Kasumi-1 (cell line): ENCODE measurements at regions not wholly inside any gene's neighbourhood (a gene's known extent, or its start where the extent isn't known, plus 50 kb on each side); places are given as distances from the start of the nearest gene placed in this dataset.
"Not testable (repeated sequence)": the region's sequence is repeated elsewhere in the genome, so short reads cannot be mapped to it uniquely, and the experiment has no call there.

ENCODE experiments used
- DNase-seq, 2 experiments: peaks; one replicate each; lab custom pipeline; 2025; lab: John Stamatoyannopoulos, UW

DNA sequence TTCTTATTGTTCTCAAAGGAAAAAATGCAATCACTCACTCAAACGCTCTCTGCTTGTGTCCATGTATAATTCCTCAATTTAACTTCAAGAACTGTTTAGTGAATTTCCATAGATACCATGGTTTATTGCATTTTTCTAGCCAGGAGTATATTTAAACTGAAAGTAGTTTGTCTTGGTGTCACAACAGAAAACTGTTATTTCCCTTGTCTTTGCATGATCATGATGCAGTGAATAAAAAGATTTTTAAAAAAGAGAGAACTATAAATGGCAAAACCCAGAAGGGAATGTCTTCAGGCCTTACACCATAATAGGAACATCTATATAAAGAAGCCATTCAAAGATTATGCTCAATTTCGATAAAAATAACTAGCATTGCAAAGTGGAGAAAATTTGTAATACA, 523.5 kb upstream of the ADGRL4 start:
- no peak for DNase-seq

DNA sequence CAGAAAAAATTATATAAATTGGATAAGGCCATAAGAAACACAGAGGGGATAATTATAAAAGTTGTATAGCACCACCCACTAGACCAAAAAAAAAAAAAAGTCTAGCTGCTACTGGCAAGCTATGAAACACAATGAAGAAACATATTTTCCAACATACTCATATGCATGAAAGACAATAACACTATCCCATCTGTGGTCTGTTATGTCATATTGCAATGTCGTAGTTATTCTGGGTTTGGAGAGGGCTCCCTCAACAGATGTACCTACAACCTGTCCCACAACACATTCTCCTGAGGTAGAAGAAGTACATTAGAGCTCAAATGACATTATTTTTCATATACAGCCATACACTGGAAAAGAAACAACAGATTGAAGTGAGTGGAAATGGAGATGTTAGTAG, 517.6 kb upstream of the ADGRL4 start:
- DNase-seq, result no peak

DNA sequence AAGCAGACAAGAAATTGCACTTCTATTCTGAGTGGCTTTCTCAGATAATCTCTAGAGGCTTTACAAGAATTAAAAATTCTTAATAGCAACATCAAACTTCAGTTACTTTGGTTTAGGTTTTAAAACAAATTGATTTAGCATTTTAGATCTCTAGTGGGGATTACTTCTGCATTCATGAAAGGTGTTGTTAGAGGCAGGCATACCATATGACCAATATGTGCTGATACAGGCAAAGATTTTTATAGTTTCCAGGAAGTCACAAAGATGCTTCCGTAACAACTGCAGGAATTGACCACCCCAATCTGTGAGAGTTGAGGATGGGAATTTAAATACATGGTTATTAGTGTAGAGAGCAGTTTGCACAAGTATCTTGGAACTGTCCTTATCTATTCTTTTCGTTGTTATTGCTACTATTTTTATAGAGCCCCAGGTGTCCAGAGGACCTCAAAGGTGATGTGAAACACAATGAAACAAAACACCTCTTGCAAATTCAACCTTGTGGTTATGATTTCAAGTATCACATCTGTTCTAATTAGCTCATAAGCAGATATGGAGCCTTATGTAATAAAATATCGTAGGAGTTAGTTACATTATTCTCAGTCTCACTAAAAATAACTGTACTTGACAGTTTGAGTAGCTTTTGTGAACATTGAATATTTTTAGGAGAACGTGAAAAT, 512.7 kb upstream of the ADGRL4 start:
- no peak for DNase-seq

DNA sequence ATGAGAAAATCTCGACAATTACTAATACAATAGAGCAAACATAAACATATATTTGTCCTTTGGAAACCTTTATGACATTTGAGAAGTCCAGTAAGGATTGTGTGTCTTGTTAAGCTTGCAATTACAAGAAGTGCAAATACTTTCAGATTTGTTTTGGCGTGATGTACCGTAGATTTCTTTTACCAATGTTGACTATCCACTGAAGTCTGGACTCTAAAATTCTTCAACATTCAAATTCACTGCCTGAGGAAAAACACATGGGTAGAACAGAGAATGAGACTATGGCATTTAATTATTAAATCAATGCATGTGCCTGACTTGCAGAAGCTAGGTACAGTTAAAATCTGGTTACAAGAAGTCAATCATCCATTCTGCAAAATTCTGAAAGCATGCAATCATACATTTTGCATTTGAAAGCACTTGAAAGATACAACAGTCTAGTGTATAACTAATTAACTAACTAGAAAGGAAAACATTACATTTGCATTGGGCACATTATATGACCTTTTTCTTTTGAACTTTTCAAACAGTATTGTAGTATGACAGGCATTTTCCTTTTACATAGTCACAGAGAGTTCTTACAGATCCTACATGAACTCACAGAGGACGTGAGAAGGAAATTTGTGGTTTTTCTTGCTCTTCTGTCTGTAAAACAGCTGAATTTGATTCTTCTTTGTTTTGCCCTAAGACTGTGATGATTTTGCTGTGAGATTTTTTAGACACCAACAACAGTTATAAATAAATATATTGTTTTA, 511.1 kb upstream of the ADGRL4 start:
- DNase-seq, result peak in 1 of 2 experiments; percentile 11

DNA sequence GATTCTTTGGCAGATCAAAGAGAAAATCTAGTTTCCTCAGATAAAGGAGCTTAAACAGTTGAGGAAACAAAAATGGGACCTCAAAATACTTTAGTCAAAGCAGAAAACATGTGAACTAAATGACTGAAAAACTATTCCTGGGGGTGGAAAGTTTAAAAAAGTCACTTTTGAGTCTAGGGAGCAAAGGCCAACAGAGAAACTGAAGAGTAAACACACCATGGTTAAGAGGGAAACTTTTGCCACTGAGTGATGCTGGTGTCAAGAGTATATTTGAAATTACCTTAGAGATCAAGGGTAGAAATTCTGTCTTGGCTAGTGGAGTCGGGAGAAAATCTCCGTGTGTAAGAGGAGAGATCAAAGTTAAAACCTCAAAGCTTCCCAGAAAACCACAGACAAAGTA, 501.2 kb upstream of the ADGRL4 start:
- DNase-seq, result no peak

DNA sequence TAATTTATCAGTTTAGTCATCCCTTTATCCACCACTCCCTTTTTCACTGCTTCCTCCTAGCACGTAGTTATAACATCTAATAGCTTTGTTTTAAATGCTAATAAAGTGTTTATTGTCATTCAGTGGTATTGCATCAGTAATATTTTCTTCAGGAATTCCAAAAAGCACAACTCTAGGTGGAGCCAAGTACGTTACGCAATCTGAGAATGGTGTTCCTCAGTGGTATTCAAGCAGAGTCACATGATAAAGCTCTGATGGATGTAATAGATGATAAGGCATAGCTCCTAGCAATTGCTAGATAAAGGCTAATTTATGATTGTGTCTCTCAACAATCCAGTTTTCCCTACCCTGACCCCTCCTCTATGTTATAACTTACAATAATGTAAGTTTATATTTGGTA, 494.6 kb upstream of the ADGRL4 start:
- no peak for DNase-seq

DNA sequence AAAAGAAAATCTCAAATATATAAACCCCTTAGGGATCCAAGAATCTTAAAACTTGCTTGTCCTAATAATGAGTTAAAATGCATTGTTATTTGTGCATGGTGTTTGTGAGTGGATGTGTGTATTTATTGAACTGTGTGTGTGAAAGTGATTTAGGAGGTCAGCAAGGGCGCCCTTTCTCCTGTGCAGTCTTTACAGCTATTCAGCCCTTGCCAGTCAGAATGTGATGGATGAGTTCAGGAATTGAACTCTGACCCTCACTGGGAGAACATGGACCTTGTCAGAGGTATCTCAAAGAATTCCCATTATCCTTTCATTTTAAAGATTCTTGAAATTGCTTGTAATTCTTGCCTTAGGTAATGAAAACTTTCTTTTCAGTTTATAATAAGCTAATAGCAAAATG, 493.0 kb upstream of the ADGRL4 start:
- no peak for DNase-seq

DNA sequence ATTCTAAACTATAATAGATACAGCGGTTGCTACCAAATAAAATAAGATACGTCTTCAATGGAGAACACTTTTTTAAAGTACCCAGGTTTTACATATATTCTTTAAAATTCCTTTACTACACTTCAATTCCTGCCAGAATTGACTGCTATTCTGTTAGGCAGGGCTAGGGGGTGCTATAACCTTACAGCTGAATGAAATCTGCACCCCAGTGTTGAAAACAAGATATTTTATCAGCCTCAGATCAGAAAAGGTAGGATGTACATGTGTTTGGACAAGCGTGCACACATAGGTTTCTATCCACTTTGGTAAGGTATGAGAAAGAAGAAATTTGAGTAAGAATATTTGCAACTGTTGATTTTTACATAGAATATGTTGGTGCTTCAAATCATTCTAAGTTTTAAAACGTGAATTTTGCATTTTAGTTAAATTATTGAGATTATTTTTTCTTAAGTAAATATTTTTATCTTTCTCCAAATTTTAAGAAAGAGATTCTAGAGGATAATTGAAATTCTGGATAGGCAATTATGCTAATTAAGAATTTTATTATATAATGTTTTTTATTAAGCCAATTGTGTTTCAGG, 490.8 kb upstream of the ADGRL4 start:
- peak; percentile 61 to 85 for DNase-seq

DNA sequence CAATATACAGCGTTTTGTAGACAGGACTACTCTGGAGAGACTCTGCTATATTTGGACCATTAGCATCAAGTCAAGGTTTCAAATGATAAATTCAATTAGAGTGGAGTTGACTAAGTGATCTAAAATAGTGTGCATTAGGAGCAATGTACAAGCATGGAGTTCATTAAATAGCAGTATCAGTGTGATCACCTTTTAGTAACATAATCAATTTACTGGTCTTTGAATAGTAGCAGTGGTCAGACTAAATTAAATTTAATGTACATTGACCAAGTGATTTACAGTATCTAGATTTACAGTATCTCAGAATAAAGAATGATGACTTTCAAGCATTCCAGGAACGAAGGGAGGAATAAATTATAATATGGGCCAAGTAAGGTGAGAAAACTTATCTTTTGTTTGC, 489.6 kb upstream of the ADGRL4 start:
- no peak for DNase-seq

DNA sequence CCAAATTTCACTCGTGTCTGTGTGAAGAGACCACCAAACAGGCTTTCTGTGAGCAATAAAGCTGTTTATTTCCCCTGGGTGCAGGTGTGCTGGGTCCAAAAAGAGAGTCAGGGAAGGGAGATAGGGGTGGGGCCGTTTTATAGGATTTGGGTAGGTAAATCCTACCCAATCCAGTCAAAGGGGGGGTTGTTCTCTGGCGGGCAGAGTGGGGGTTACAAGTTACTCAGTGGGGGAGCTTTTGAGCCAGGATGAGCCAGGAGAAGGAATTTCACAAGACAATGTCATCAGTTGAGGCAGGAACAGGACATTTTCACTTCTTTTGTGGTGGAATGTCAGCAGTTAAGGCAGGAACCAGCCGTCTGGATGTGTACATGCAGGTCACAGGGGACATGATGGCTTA, 487.2 kb upstream of the ADGRL4 start:
- DNase-seq, result not testable (repeated sequence)

DNA sequence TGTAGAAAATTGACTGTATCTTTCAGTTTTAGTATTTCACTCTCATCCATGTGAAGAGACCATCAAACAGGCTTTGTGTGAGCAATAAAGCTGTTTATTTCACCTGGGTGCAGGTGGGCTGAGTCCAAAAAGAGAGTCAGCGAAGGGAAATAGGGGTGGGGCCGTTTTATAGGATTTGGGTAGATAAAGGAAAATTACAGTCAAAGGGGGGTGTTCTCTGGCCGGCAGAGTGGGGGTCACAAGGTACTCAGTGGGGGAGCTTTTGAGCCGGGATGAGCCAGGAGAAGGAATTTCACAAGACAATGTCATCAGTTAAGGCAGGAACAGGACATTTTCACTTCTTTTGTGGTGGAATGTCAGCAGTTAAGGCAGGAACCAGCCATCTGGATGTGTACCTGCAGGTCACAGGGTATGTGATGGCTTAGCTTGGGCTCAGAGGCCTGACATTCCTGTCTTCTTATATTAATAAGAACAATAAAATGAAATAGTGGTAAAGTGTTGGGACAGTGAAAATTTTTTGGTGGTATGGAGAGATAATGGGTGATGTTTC, 482.1 kb upstream of the ADGRL4 start:
- not testable (repeated sequence) for DNase-seq

DNA sequence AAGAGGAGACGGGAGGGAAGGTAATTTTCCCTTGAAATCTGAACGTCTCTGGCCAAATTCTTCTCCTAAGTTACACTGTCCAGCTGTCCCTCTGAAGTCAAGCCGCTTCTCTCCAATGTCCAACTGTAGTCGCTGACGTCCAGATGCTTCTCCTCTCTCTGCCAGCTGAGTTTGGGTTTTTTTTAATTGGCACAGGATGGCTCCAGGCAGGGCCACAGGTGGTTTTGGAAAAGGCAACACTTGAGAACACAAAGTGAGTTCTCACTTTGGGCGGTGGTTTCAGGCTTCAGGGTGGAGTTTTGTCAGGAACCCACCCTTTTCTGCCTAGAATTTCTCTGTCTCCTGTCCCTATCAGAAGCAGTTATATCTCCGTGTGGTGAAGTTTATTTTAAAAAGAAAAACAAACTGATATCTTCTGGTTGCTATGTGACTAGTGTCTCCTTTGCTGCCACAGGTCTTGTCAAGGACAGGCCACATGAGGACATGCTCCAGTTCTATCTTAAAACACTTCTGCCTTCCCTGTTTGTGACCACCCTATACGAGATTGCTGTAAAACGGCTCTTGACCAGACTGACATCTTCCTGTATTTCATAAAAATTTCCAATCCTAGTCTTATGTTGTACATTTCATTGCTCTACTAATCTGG, 472.3 kb upstream of the ADGRL4 start:
- DNase-seq, result no peak

DNA sequence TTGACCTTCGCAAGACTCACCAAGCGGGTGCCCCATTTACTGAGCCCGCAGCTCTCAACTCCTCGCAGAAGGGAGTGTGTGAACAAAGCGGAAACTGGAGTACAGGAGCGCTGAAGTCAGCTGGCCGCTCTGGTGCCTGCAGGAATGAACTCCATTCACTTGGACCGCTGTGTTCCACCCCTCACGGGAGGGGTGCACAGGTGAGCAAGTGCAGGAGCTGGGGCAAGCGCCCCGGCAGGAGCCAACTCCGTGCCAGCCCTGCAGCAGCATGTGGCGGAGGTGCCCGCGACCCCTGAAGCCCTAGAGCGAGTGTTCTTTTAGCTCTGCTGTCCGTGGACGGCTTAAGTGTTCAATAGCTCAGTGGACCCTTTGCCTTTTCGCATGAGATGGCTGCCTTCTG, 471.6 kb upstream of the ADGRL4 start:
- DNase-seq, result no peak

DNA sequence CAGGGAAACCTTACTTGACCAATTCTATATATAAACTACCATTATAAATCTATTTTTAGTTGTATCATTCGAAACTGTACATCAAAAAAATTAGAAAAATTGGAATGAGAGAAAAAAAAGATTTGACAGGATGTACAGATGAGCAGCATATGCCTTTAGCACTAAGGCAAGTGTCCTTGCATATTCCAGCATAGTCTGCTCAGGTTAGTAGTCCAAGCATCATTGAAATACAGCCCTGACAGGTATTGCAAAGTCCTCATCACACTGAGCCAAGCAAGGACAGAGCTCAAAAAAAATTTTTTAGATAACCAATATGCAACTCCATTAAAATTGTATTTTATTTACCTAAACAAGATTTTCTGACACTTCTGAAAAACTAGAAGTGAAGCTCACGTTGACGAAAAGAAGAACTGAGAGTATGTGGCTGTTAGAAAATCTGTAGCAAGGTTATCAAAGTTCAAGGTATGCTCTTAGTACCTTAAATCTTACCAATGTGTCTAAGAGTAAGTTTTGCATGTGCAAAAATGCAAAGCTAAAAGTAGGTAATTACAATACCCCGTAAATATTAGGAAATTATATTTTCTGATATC, 465.6 kb upstream of the ADGRL4 start:
- no peak for DNase-seq

DNA sequence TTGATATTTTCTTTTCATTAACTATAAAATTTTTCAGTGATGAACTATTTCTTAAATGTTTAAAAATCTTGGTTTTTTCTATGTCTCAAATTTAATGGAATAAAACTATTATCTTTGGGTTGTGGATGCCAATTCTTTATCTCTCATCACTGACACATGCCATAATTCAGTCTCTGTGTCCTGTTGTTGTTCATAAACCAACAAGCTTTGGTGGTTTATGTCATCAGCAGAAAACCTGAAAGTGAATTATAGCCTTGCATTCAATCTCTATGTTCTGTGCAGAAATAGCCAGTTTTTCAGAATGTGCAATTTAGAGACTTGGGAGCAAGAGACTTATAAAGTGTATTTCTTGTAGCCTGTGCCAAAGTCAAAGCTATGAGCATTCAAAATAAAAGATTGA, 462.6 kb upstream of the ADGRL4 start:
- DNase-seq, result no peak

DNA sequence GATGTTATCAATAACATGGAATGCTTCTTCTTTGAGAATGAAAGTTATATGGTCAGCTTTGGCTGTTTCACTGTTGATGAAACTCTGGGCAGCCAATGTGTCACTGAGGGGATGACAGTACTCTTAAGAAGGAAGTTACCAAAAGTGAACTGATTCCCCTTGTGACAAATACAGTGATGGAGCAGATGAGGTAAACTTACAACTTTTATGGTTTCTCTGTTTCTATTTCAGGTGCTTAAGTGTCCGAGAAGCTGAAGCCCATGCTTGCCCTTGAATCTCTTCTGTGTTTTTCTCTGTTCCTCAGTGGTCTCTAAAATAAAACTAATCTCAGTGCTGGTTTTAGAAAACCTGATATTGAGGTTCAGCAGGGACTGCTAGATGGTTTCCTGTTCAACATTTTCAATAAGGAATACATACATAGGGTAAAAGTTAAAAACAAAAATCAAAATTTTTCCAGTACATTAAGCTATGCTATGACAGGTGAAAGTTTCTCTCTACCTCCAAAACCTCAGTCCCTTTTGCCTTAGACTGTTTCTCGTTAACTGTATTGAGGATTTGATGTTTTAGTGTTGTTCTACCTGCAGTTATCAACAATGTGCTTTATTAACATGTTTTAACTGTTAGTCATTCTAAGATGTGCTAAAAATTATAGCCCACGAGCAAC, 454.4 kb upstream of the ADGRL4 start:
- no peak for DNase-seq

DNA sequence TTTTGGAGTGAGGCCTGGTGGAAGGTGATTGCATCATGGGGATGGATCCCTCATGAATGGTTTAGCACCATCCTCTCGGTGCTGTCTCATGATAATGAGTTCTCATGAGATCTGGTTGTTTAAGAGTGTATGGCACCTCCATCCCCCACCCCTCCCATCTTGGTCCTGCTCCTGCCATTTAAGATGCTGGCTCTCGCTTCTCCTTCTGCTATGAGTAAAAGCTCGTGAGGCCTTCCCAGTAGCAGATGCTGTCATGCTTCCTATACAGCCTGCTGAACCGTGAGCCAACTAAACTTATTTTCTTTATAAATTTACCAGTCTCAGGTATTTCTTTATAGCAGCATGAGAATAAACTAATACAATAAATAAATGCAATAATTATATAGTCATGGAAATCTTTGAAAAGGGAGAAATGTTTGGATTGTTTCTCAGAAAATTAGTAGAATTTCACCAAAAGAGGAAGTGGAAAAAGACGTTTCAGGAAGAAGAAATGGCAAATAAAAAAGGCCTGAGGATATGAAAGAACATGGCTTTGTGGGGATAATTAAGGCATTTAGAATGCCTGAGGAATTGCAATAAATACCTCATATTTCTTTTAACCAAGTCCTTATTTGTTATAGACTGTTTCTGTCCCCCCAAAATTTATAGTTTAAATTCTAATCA, 451.2 kb upstream of the ADGRL4 start:
- peak in 1 of 2 experiments; percentile 15 for DNase-seq

DNA sequence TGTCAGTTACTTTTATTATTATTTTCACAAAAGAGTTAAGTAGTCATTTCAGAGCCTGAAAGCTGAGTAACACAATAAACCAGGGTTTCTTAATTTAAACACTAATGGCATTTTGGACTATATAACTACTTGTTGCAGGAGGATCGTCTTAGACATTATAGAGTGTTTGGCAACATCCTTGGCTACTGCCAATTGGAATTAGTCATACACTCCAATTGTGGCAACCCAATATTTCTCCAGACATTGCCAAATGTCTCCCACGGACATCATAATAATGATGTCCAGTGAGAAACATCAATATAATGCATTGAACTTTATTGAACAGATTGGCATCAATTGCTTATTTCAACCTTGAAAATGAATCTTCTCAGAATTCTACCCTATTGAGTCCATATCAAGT, 441.9 kb upstream of the ADGRL4 start:
- DNase-seq, result no peak

DNA sequence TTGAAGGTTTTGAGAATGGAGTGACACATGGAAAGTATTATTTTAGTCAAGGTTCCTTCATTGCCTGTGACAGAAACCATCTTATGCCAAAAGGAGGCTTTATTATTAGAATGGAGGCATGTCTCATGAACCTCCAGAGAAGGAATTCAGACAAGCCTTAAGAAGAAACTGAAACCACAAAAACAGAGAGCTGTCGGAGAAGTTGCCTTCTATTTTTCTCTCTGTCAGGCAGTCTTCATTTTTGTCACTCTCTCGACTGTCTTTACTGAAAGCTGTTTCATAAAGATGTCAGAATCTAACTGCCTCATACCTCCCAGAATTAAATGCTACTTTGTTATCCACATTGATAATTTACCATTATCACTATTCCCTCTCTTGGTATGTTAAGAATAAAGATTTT, 434.7 kb upstream of the ADGRL4 start:
- DNase-seq, result no peak

DNA sequence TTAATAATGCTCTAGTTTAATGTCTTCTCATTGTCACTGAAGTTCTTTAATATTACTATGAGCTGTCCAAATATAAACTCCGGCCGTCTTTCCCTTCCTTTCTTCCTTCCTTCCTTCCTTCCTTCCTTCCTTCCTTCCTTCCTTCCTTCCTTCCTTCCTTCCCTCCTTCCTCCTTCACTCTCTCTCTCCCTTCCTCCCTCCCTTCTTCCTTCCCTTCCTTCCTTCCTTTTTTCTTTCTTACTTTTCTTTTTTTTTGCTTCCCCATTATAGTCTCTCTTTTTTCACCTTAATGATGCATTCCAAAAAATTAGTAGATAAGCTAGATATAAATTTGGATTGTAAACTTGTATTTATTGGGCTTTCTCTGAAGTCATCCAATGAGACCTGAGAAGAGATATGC, 431.0 kb upstream of the ADGRL4 start:
- DNase-seq, result no peak

DNA sequence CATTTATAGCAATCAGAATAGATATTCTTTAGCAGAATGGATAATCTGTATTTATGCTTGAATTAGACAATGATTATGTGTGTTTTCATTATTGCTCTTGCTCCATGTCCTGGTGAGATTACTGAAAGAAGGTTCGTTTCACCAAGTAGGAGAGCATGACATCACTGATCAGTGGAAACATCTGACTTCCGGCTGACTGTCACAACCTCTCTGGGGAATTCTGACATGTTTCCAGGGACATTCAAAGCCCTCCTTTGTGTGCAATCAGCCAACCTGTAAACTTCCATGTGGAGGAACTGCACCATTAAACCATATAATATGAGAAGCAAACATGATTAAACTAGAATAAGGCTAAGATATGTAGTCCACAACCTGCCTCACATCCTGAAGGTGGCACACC, 424.8 kb upstream of the ADGRL4 start:
- DNase-seq, result no peak
